NK-92 treated with Interleukin-12 subunit alpha and Interleukin-12 subunit beta, amount 100 ng/mL, for 24 hours (cell line): ENCODE measurements at regions not wholly inside any gene's neighbourhood (a gene's known extent, or its start where the extent isn't known, plus 50 kb on each side); places are given as distances from the start of the nearest gene placed in this dataset.

Source experiments
- DNase-seq: peaks from one replicate; lab custom pipeline; 2025; lab: John Stamatoyannopoulos, UW

- DNase-seq = no peak
These were observed 221.8 kb upstream of the SUCLG2 start for GRCh38 chr3:67876261-67876660.

GRCh38 chr3:67875858-67876257, 221.4 kb upstream of the SUCLG2 start:
- no peak for DNase-seq

- no peak for DNase-seq
These were observed 220.9 kb upstream of the SUCLG2 start for GRCh38 chr3:67875338-67875737.

GRCh38 chr3:67870477-67870876, 216.1 kb upstream of the SUCLG2 start:
- no peak for DNase-seq

GRCh38 chr3:67866571-67866970, 212.2 kb upstream of the SUCLG2 start:
- no peak for DNase-seq

- no peak for DNase-seq
These were observed 210.3 kb upstream of the SUCLG2 start for GRCh38 chr3:67864587-67865183.

GRCh38 chr3:67863869-67864268, 209.5 kb upstream of the SUCLG2 start:
- no peak for DNase-seq

- DNase-seq = no peak
These were observed 206.0 kb upstream of the SUCLG2 start for GRCh38 chr3:67860429-67860828.

- no peak for DNase-seq
These were observed 204.1 kb upstream of the SUCLG2 start for GRCh38 chr3:67858492-67858891.

- DNase-seq = no peak
These were observed 202.3 kb upstream of the SUCLG2 start for GRCh38 chr3:67856718-67857117.

GRCh38 chr3:67854663-67855062, 200.3 kb upstream of the SUCLG2 start:
- no peak for DNase-seq

- DNase-seq = no peak
These were observed 199.1 kb upstream of the SUCLG2 start for GRCh38 chr3:67853520-67853919.

GRCh38 chr3:67848299-67848698, 193.9 kb upstream of the SUCLG2 start:
- DNase-seq = no peak

GRCh38 chr3:67846166-67846565, 191.8 kb upstream of the SUCLG2 start:
- no peak for DNase-seq

GRCh38 chr3:67832817-67833216, 178.4 kb upstream of the SUCLG2 start:
- no peak for DNase-seq

GRCh38 chr3:67831262-67831661, 176.8 kb upstream of the SUCLG2 start:
- DNase-seq = no peak

- DNase-seq = no peak
These were observed 174.1 kb upstream of the SUCLG2 start for GRCh38 chr3:67828486-67829010.

- DNase-seq = no peak
These were observed 166.7 kb upstream of the SUCLG2 start for GRCh38 chr3:67821135-67821534.

- no peak for DNase-seq
These were observed 165.0 kb upstream of the SUCLG2 start for GRCh38 chr3:67819447-67819846.

GRCh38 chr3:67809370-67809935, 155.0 kb upstream of the SUCLG2 start:
- DNase-seq = no peak

GRCh38 chr3:67808906-67809305, 154.5 kb upstream of the SUCLG2 start:
- DNase-seq = no peak

GRCh38 chr3:67804578-67804977, 150.2 kb upstream of the SUCLG2 start:
- DNase-seq = no peak

- DNase-seq = no peak
These were observed 149.7 kb upstream of the SUCLG2 start for GRCh38 chr3:67804089-67804488.

GRCh38 chr3:67798412-67798811, 144.0 kb upstream of the SUCLG2 start:
- no peak for DNase-seq
